Psoas muscle (tissue), 7 donors: ENCODE measurements at regions not wholly inside any gene's neighbourhood (a gene's known extent, or its start where the extent isn't known, plus 50 kb on each side); places are given as distances from the start of the nearest gene placed in this dataset.

Source experiments
- ATAC-seq, 4 donors: fragments of 200-7000 bp; cut with Tn5 transposase; one replicate each; pipeline ENCODE4 v1.9.1; 2020; ENCODE audit warnings: moderate library complexity in 3 of 4, mild to moderate bottlenecking in 2 of 4
- DNase-seq, 2 donors: peaks; one replicate each; pipeline ENCODE4 v3.0.0-alpha.2; 2020
- H3K27ac ChIP-seq: fragments of 200-600 bp; one replicate; pipeline ENCODE4 v1.8.0; 2022
- H3K27me3 ChIP-seq, 3 donors: fragments of 200-600 bp in 1 of 3; one replicate each; pipeline versions ENCODE4 v1.6.1 to v1.8.0; 2013 to 2022; ENCODE audit warnings: low read length in 2 of 3, mild to moderate bottlenecking in 2 of 3, moderate library complexity in 1 of 3; ENCODE audit not compliant: insufficient read depth in 3 of 3
- H3K36me3 ChIP-seq, 2 donors: fragments of 200-600 bp in 1 of 2; one replicate each; pipeline versions ENCODE4 v1.6.1 to v1.8.0; 2013 to 2022; ENCODE audit warnings: low read depth in 1 of 2, mild to moderate bottlenecking in 1 of 2, moderate library complexity in 1 of 2; ENCODE audit not compliant: insufficient read depth in 1 of 2
- H3K4me1 ChIP-seq: fragments of 200-600 bp; one replicate; pipeline ENCODE4 v1.8.0; 2022
- H3K4me3 ChIP-seq: fragments of 200-600 bp; one replicate; pipeline ENCODE4 v1.8.0; 2022; ENCODE audit warnings: mild to moderate bottlenecking
- H3K9me3 ChIP-seq: fragments of 200-600 bp; one replicate; pipeline ENCODE4 v1.8.0; 2022
- WGBS, 3 donors: extraction: QIAGEN DNeasy Blood & Tissue Kit; methylation state at CpG; one replicate each; pipeline versions ENCODE4 v1.1.6 to v1.1.7; 2013; 5-methylcytosine and 5-hydroxymethylcytosine counted together
- intact Hi-C, 2 donors: fragments of 100-400 bp; cut with DNase I; formaldehyde crosslinking; loops; one replicate each; pipeline versions ENCODE4 v1.11.0 to v1.14.2; 2022
- TF ChIP-seq, protein P1 (sequence below): fragments of 200-600 bp; IDR thresholded peaks from one replicate; pipeline ENCODE4 v1.8.0; 2022; ENCODE audit warnings: antibody characterized with exemption
- donor health status: healthy with polysubstance abuse.
- donor health status: DM: no; HTN: no; CAD: no; lungs with moderate emphysema.
- donor health status: Bipolar disorder and iron deficiency.
- donor health status: healthy.
- donor health status: DM: yes; HTN: yes; CAD: no.
- donor health status: DM: no; HTN: no; CAD: no.
- donor health status: DM: yes; HTN: yes; CAD: no.

DNA sequence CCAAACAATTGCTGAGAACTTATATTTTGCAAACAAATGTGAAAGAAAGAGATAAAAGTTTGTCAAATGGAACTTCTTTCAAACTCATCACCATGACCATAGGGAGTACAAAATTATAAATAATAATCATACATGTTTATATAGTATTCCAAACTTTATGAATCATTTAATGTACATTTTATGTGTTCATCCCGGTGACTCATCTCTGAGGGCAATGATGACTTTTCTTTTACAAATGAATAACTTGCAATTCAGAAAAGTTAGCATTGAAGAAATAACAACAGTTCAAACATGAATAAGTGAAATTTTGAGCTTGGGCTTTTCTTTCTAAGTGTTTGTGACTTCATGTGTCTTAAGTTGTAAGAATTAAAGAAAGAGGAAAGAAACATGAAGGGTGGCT lies 66.3 kb upstream of the CDH8 start:
- Histone ChIP-seq H3K27ac (no peak overlapping the region), H3K4me3 (no peak overlapping the region), H3K36me3 (no peaks in the 10 kb centered on the region), H3K27me3 (no peaks in the 10 kb centered on the region), H3K4me1 (no peaks in the 10 kb centered on the region), H3K9me3 (no peaks in the 10 kb centered on the region)
- TF ChIP-seq, protein P1, sequence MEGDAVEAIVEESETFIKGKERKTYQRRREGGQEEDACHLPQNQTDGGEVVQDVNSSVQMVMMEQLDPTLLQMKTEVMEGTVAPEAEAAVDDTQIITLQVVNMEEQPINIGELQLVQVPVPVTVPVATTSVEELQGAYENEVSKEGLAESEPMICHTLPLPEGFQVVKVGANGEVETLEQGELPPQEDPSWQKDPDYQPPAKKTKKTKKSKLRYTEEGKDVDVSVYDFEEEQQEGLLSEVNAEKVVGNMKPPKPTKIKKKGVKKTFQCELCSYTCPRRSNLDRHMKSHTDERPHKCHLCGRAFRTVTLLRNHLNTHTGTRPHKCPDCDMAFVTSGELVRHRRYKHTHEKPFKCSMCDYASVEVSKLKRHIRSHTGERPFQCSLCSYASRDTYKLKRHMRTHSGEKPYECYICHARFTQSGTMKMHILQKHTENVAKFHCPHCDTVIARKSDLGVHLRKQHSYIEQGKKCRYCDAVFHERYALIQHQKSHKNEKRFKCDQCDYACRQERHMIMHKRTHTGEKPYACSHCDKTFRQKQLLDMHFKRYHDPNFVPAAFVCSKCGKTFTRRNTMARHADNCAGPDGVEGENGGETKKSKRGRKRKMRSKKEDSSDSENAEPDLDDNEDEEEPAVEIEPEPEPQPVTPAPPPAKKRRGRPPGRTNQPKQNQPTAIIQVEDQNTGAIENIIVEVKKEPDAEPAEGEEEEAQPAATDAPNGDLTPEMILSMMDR: no peak
- ATAC-seq (no peak), DNase-seq (no peak)
- 94 to 100% (median 99%) methylated on average over 1 of the region's 1 CpG for WGBS, 3 donors
- intact Hi-C loops: no loop called here

DNA sequence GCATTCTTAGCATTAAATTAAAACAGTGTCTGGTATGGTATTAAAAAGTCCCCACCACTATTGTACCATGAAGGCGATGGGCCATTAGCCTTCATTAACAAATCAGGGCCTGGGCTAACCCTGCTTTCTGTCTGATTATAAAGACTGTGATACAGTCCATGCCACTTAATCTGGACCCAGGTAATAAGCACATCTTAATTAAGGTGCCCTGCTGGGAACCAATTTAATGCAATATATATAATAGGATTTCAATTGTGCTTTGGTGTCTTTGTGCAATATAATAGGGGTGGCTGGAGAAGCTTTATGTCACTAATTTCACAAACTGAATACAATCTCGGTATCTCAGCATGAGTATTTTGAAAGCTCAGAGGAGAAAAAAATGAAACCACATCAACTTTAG lies 64.4 kb upstream of the CDH8 start:
- Histone ChIP-seq H3K9me3 (no peaks in the 10 kb centered on the region), H3K27ac (no peak overlapping the region), H3K4me3 (no peak overlapping the region), H3K4me1 (no peaks in the 10 kb centered on the region), H3K27me3 (no peaks in the 10 kb centered on the region), H3K36me3 (no peaks in the 10 kb centered on the region)
- intact Hi-C loops: no loop called here
- WGBS, 3 donors: 47 to 60% (median 48%) methylated on average over 2 of the region's 2 CpGs
- DNase-seq (no peak), ATAC-seq (no peak)
- TF ChIP-seq, protein P1: no peak

DNA sequence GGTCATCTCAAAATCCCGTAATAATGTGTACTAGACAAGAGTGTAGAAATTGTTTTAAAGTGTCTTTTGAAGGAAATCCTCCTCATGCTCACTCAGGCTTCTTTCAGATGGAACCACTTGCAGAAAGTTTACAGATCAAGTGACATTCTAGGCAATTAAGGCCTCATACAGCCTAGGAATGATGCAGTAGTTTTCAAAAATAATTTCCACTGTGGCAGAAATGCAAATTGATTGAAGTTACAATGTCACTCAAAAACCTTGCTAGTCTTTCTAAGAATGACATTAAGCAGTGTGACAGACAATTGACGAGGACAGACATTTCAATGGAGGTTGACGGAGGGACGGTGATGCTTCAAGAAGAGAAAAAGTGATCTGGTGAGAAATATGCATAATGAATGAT lies 53.5 kb upstream of the CDH8 start:
- H3K9me3 ChIP-seq: no peaks in the 10 kb centered on the region
- intact Hi-C loops: no loop called here
- no peaks in the 10 kb centered on the region for H3K27me3 ChIP-seq
- H3K36me3 ChIP-seq: no peaks in the 10 kb centered on the region
- DNase-seq: no peak
- no peak for ATAC-seq
- TF ChIP-seq, protein P1: no peak
- 87 to 90% (median 87%) methylated on average over 4 of the region's 4 CpGs for WGBS, 3 donors
- no peak overlapping the region for H3K4me3 ChIP-seq
- no peak overlapping the region for H3K27ac ChIP-seq
- H3K4me1 ChIP-seq: no peaks in the 10 kb centered on the region

DNA sequence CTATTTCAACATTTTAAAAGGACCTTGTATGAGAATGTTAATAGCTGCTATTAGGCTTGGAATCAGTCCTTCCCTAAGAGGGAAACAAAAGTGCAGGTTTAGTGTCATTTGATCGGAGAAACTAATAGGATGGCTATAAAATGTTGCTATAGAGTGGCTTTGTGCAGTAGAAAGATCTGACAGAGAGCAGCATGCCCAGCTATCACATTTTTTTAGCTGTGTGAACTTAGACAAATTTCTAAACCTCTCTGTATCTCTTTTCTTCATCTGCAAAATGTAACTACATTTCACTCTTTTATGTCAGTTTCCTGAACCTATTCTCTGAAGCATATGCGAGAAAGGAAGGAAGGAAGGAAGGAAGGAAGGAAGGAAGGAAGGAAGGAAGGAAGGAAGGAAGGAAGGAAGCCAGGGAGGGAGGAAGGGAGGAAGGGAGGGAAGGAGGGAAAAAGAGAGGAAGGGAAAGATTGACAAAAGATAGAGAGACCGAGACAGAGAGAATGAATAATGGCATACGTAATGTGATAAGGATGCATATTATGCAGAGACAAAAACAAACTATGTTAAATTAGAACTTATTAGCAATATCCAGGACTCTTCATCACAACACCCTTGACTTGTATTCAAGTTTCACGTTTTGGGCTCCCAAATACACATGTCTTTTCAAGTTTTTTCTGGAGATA lies 52.6 kb upstream of the CDH8 start:
- Histone ChIP-seq H3K4me3 (no peak overlapping the region), H3K27me3 (no peaks in the 10 kb centered on the region), H3K9me3 (no peaks in the 10 kb centered on the region), H3K36me3 (no peaks in the 10 kb centered on the region), H3K4me1 (no peaks in the 10 kb centered on the region), H3K27ac (no peak overlapping the region)
- TF ChIP-seq, protein P1: no peak
- intact Hi-C loops: no loop called here
- 65 to 70% (median 67%) methylated on average over 5 of the region's 5 CpGs for WGBS, 3 donors
- DNase-seq: no peak
- no peak for ATAC-seq
